ENCODE measurements at regions not wholly inside any gene's neighbourhood (a gene's known extent, or its start where the extent isn't known, plus 50 kb on each side); places are given as distances from the start of the nearest gene placed in this dataset.

- DNase-seq: no peak
These were observed 228.0 kb downstream of the CD109 start for GRCh38 chr6:73923905-73924485.

- no peak for DNase-seq
These were observed 207.2 kb downstream of the CD109 start for GRCh38 chr6:73903155-73903554.

- no peak for DNase-seq
These were observed 206.0 kb downstream of the CD109 start for GRCh38 chr6:73901986-73902385.

- DNase-seq: no peak
These were observed 205.3 kb downstream of the CD109 start for GRCh38 chr6:73901311-73901710.

- DNase-seq: no peak
These were observed 202.6 kb downstream of the CD109 start for GRCh38 chr6:73898599-73898998.

GRCh38 chr6:73893696-73894095 lies 197.7 kb downstream of the CD109 start:
- DNase-seq: no peak

- DNase-seq: no peak
These were observed 192.0 kb downstream of the CD109 start for GRCh38 chr6:73888050-73888449.

- no peak for DNase-seq
These were observed 189.4 kb downstream of the CD109 start for GRCh38 chr6:73885393-73885792.

GRCh38 chr6:73884540-73884939 lies 188.5 kb downstream of the CD109 start:
- no peak for DNase-seq

GRCh38 chr6:73879501-73880293 lies 183.7 kb downstream of the CD109 start:
- no peak for DNase-seq

- DNase-seq: no peak
These were observed 182.4 kb downstream of the CD109 start for GRCh38 chr6:73878403-73878802.

Measured in SHP77 (cell line).